GM18520 (cell line): ENCODE measurements at regions not wholly inside any gene's neighbourhood (a gene's known extent, or its start where the extent isn't known, plus 50 kb on each side); places are given as distances from the start of the nearest gene placed in this dataset.
"Not testable (repeated sequence)": the region's sequence is repeated elsewhere in the genome, so short reads cannot be mapped to it uniquely, and the experiment has no call there.

Experiments used
- ATAC-seq: cut with Tn5 transposase; IDR thresholded peaks from one replicate; pipeline ENCODE4 v1.9.1; 2021; ENCODE audit not compliant: unreplicated experiment

DNA sequence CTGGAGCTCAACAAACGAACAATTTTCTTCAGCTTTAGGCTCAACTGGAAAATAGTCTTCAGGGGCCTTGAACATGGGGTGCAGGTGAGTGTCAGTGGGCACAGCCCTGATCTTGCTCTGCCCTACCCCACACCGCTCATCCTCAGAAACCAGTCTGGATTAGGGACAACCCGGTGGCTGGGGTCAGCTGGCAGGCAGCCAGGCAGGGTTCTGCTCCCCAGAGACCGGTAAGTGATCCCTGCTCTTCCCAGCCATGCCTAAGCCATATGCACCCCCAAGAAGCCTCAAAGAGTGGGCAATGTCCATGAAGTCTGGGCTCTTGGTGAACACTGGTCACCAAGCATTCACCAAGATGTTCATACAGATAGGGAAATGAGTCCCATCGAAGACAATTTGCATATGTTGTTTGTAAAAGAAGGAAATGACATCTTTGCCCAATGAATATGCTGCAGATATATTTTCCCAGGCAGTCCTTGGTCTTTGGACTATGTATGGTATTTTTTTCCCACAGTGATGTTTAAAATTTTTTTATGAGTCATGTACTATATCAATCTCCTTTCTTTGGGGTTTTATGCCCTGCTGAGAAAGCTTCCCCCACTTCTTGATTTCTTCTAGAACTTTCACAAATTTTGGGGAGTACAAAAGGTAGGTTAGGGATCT lies 63.9 kb upstream of the VASH1 start:
- no peak for ATAC-seq

- ATAC-seq = no peak
These were observed 63.1 kb upstream of the VASH1 start for GRCh38 chr14:76698191-76698590.

DNA sequence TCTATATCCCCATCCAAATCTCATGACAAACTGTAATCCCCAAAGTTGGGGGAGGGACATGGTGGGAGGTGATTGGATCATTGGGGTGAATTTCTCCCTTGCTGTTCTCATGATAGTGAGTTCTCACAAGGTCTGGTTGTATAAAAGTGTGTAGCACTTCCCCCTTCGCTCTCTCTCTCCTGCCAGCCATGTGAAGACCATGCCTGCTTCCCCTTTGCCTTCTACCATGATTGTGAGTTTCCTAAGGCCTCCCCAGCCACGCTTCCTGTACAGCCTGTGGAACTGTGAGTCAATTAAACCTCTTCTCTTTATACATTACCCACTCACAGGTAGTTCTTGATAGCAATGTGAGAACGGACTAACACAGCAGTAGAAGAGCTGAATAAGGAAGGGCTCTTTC lies 62.6 kb upstream of the VASH1 start:
- ATAC-seq = no peak

GRCh38 chr14:76699209-76699938 lies 61.9 kb upstream of the VASH1 start:
- ATAC-seq = no peak

DNA sequence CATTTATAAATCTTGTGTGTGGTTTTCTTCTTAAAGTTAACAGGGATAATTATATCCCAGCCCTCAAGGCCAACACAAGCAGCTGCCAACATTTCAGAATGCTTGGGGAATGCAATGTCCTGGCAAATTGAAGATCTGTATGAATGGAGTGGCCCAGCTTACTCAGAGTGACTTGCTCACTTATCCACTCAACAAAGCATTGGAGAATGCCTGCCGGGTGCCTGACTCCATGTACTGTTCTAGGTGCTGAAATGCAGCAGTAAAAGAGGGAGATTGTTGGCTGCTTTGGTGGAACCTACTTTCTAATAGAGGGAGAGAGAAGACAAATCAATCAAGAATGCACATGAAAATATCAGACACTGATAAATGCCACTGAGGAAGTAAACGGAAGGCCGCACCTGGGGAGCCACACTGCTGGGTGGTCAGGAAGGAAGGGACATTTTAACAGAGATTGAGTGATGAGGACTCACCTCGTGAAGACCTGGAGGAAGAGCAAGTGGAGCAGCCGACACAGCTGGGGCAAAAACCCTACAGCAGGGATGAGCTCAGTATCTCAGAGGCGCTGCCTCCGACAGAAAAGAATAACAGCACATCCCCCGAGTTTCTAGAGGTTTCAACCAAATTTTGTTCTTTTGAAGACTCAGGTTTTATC lies 61.2 kb upstream of the VASH1 start:
- no peak for ATAC-seq

GRCh38 chr14:76701436-76701835 lies 59.8 kb upstream of the VASH1 start:
- no peak for ATAC-seq

DNA sequence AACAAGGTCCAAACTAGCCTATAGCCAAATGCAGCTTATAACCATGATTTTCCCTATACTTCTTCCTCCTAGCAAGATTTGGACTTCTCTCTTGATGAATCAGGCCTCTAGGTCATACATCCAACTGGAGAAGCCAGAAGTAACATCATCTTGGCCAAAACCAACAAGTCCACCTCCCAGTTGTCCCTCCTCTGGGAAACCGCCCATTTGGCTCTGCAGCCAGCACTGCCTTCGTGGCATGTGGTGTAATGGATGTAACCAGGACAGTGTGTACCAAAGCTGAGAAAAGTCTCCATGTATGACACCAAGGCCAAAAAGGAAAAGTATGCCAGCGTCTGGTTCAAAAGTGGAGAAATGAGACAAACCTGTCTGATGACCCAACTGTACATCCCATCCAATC lies 59.3 kb upstream of the VASH1 start:
- ATAC-seq = no peak

DNA sequence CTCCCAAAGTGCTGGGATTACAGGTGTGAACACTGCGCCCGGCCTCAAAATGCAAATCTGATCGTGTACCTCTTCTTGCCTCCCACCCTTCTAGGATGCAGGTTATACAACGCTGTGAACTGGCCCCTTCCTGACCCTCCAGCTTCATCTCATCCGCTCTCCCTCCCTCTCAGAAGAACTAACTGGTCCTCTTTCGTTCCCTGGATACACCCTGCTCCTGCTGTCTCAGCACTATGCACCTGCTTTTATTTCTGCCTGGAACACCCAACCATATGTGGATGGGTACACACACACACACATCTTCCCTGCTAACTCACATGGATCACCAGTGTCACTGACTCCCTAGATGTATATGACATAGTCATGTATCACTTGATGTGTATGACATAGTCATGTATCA lies 56.1 kb upstream of the VASH1 start:
- no peak for ATAC-seq

- ATAC-seq = not testable (repeated sequence)
These were observed 55.1 kb upstream of the VASH1 start for GRCh38 chr14:76706207-76706606.

DNA sequence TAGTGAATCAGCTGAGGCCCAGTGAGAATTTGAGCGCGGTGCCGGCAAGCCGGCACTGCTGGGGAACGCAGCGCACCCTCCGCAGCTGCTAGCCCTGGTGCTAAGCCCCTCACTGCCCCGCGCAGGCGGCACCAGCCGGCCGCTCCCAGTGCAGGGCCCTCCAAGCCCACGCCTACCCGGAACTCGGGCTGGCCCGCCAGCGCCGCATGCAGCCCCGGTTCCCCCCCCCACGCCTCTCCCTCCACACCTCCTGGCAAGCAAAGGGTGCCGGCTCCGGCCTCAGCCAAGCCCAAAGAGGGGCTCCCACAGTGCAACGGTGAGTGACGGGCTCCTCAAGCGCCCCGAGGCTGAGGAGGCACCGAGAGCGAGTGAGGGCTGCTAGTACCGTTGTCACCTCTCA lies 54.5 kb upstream of the VASH1 start:
- no peak for ATAC-seq

DNA sequence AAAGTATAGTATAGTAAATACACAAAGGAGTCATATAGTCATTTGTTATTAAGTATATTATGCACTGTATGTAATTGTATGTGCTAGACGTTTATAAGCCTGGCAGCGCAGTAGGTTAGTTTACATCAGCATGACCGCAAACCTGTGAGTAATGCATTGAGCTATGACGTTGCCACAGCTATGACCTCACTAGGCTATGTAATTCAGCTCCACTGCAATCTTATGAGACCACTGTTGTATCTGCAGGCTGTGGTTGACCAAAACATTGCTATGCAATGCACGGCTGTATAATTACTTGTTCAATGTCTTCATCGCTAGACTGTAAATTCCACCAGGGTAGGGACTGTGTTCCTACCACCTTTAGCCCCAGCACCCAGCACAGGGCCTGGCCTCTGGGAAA lies 53.2 kb upstream of the VASH1 start:
- ATAC-seq = no peak

- no peak for ATAC-seq
These were observed 52.5 kb upstream of the VASH1 start for GRCh38 chr14:76708771-76709170.

DNA sequence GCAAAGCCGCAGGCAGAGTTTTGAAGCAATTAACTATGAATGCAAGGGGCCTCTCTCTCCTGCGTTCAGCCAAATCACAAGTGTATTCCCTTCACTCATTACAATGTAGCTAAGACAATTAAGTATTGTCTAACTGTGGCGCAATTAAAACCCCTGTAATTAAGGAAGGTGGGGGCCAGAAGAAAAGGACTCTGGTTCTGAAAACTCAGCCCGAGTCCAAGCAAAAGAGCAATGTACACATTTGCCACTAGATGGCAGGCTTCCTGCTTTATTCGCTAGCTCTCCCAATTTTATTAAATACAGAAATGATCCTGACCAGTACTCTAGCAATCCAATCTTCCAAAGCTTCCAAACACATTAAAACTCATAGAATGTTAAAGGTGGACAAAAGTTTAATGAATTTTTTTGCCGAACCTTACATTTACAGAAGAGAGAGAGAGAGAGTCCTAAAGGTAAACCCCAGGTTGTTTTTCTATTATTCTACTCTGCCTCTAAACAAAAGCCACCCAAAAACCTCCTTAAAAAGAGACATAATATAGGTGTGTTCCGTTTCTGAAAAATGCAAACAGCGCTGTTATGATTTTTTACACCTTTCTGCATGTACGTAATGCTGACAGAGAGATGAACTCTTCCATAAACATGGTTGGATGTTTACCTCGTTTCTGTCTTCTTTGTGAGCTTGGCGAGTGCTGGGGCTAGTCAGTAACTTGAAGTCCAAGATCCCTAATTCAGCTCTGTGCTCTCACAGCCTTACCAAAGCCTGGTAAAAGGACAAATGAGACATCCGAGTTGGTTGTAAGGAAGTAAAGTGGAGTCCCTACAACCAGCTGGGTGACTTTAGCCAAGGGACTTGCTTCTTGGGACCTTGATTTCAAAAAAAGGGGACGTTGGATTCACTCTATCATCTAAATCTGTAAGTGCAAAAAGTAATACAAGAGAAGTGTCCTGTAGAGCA lies 50.9 kb upstream of the VASH1 start:
- no peak for ATAC-seq
